ENCODE measurements at regions not wholly inside any gene's neighbourhood (a gene's known extent, or its start where the extent isn't known, plus 50 kb on each side); places are given as distances from the start of the nearest gene placed in this dataset.

DNA sequence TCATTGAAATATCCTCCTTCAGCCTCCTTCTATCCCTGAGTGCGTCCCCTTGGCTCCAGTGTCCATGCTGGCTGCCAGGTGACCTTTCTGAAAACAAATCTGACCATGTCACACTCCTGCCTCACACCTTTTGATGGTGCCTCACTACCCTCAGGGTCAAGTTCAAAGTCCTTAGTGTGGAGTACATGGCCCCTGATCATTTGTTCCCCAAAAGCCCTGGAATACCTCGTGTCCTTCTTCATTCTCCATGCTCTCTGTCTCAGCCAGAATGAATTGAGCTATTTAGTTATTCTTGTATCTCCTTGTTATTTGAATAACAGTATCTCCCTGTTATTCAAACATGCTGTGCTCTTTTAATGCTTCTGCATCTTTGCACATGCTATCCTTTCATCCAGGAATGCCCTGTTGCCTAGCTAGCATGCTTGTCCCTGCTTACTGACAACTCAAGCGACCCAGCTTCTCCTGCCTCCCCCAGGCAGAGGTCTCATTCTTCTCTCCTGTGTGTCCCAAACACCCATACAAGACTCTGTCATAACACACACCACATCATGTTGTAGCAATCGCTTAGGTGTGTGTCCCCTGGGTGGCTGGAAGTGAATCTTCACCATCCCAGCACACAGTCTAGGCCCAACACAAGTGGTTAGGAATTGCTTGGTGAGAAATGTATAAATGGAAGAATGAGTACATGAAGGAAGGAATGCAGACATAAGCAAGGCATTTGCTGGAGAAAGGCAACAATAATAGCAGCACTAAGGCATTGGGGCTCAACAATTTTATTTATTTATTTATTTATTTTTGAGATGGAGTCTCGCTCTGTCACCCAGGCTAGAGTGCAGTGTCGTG is 144.0 kb downstream of the DDX1 start:
- FAIRE-seq = no peak

- FAIRE-seq = no peak
Measured at GRCh38 chr2:15736396-15737180, 144.9 kb downstream of the DDX1 start.

DNA sequence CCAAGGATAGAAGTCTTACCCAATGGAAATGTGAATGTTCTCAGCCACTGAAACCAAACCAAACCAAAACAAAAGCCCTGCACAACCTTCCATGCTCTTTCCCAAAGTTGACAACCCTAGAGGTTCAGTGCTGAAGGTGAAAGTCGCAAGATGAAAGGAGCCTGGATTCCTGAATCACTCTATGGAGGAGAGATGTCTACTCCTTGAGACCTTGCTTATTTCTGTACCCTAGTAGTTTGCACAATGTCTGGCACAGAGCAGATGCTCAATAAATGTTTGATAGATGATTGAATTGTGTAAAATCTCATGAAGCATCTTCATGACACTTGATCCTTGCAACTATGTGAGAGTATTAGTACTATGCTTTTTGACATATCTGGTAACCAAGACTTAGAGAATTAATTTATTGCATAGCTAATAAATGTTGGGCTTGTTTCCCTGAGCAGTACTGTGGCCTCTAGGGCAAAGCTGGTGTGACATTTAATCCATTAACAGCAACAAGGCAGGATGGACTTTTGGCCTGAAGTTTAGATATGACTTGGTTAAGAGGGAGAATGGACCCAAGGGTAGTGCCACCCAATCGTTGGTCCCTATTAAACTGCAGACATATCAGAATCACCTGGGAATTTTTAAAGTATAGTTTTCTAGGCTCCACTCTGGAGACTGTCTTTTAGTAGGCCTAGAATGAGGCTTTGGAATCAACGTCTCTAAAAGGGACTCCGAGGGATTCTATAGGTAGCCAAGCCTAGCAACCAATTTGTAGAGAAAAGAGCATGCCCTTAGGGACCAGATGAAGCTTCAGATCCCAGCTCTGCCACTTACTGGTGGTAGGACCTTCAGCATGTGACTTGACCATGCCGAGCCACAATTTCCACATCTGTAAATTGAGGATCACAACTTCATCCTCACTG is 145.9 kb downstream of the DDX1 start:
- no peak for FAIRE-seq

- no peak for FAIRE-seq
Measured at GRCh38 chr2:15738225-15738546, 146.5 kb downstream of the DDX1 start.

DNA sequence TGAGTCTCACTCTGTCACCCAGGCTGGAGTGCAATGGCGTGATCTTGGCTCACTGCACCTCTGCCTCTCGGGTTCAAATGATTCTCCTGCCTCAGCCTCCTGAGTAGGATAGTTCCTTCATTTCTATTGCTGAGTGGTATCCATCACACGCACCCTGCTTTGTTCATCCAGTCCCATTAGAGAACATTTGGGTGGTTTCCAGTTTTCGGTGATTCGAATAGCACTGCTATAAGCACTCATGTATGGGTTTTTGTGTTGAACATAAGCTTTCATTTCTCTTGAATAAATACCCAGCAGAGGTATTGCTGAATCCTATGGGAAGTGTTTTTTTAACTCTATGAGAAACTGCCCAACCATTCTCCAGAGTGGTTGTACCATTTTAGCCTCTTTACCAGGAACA is 147.3 kb downstream of the DDX1 start:
- no peak for FAIRE-seq

DNA sequence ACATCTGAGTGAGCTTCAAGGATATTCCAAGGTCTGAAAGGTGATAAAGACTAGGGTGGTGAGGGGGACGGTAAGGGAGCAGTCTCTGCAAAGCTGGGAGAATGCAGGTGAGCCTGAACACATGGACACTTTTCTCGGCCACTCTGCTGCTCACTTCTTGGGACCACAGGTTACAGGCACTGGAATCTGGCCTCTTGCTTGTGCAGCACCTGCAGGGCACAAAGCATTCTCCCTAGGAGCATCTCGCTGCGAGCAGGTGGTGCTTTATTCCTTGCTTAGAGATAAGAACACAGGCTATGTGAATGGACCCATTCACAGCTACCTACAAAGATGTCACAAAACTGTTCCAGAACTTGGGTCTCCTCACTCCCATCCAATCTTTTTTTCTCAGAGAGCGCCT is 153.2 kb downstream of the DDX1 start:
- FAIRE-seq = no peak

DNA sequence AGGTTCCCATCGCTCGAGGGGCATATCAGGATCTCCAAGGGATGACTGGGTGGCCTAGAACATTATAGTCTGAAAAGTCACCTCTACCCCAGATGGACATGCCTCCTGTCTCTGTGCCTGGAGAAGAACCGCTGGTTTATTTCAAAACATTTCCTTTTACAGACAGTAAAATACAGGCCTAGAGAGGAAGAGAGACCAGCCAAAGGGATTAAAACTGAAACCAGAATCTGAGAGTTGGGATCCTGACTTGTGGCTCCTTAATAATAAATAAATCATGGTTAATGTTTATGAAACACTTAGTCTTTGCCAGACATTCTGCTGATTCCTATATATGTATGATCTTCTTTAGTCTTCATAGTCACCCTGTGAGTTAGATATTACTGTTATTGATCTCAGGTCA is 153.7 kb downstream of the DDX1 start:
- FAIRE-seq = no peak

DNA sequence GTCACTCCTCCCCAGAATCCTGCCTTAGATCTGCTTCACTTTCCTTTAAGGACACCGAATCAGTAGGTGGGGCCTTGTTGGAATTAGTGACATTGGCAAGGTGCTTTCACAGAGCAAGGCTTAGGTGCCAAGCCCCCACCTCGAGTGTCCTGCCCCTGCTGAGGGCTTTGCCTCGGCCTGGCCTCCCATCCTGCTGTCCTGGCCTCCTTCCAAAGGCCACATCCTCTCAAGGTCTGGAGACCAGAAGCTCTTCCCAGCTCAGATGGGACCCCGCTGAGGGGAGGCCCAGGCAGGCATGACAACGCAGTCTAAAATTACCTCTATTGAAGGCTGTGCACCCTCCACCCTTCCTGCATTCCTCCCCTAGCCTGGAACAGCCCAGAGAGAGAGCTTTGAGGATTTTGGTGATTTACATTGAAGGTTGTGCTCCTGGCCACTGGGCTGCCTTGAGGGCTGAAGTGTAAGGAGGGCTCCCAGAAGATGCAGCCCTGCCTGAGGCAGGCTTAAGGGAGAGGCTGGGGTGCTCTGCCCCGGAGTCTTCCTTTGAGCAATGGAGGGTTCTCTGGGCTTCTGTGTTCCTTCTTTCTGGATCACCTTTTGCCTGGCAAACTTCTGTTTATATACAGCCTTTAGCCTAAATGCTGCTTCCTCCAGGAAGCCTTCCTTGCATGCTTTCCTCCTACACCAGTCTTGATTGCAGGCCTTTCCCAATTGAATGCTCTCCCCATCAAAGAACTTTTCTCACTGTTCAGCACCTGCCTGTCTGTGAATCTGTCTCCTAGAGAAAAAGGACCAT is 154.4 kb downstream of the DDX1 start:
- FAIRE-seq = no peak

- no peak for FAIRE-seq
Measured at GRCh38 chr2:15746703-15747550, 155.3 kb downstream of the DDX1 start.

DNA sequence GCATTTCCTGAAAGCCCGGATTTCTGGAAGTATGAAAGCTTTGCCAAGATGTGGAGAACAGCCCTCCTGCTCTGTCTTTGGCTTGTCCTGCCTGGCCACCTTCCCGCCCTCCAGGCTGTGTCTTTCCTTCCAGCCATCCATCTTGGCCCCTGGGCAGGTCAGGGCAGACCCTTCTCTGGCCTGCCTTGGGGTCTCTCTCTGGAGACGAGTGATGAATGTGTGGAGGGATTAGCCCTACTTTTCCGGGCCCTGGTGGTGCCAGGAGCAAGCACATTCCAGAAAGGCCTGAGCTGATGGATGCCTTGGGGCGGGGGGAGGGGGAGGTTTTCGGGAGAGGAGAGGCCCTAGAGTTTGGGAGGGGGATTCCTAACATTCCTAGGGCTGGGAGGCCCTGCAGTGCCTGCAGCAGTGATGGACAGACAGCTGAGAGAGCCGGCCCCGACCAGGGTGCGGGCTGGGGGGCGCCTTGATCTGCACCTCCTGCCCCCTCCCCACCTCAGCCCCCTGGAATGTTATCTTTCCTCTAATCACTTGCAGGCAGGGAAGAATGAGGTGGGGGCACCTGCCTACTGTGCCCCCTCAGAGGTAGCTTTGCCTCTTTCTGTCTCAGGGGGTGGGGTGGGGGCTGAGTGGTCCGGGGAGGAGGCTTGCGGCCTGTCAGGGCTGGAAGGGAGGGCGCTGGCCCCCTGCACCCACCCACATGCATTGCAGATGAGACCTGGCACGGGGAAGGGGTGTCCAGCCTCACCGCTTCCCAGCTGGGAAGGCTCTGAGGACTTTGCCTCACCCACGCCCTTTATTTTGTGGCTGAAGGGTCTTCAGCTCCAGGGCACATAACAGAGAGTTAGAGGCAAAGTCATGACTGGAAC is 156.2 kb downstream of the DDX1 start:
- no peak for FAIRE-seq

- no peak for FAIRE-seq
Measured at GRCh38 chr2:15748736-15749323, 157.2 kb downstream of the DDX1 start.

DNA sequence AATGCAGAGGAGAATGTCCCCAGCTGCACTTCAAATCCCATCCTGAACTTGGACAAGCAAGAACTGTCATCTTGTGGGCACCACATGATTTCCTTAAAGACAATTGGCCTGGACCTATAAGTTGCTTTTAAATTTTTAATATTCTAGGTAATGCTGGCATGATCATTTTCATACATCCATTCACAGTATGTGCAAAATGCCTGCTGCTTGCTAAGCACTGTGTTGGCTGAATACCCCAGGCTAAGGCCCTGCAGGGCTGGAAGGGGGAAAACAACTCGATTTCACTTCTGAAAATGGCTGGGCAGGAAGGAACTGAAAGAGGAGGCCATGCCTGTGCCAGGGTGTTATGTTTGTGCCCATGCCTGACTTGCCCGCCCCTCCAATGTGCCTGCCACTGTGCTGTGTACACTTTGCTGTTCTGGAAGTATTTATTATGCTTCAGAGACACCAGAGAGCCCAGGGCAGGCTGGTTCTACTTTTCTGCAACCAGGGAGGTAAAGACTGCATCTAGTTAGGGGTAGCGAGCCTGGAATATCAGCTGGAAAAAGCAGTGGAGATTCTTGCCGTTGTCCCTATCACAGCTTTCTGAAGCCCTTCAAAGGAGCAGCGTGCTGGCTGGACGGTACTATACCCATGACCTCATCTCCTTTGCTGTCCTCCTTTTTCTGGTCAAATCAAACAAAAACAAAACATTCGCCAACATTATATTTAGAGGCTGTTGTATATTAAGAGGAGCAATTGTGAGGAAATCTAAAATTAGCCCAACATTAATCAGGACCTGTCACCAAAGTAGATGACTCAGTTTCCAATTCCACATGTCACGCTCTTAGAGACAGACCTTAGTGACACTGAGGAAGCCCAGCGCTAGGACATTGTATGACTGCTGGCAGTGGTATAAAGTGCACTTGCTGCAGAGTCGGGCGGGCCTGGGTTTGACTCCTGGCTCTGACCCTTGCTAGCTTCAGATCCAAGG is 158.1 kb downstream of the DDX1 start:
- no peak for FAIRE-seq

DNA sequence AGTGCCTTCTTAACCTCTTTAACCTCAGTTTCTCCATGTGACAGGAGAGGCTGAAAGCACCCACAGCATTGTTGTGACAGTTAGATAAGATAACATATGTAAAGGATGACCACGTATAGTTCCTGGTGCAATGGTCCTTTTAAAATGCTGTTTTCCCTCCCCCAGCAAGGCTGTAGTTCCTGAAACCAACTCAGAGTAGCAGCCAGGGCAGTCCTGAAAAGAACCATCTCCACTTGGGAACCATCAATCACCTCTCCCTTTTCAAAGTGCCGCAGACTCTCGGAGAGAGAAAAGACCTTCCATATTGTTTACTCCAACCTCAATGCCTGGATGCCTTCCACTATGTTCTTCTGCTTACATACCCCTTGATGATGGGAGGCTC is 158.8 kb downstream of the DDX1 start:
- no peak for FAIRE-seq

GRCh38 chr2:15750822-15751329 is 159.2 kb downstream of the DDX1 start:
- FAIRE-seq = no peak

- FAIRE-seq = no peak
Measured at GRCh38 chr2:15751477-15751876, 159.8 kb downstream of the DDX1 start.

DNA sequence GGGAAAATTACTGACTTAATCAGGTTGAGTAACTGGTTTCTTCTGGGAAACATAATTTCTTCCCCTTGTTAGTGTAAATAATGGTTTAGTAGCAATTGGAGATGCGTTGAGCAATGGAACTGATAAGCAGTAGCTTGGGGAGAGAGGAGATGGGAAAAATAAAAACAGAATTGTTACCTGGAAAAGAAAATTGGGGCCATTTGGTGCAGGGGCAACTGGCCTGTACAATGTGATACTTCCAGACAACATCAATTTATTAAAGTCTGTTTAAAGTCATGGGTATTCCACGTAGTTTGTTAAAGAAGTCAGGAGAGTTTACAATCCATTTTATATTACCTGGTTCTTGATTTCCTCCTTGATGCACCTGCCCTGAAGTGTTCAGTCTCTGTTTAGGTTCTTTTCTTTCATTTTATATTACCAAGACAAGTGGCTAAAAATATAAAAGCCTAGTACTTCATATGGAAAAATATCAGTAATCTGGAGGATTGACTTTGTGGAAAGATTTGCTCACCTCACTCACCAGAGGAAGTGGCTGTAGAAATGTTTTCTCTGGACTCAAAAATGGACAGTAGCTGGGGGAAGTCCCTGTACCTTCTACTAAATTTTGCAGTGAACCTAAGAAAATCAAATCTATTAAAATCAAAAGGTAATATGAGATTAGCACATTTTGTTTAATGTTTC is 161.0 kb downstream of the DDX1 start:
- no peak for FAIRE-seq

DNA sequence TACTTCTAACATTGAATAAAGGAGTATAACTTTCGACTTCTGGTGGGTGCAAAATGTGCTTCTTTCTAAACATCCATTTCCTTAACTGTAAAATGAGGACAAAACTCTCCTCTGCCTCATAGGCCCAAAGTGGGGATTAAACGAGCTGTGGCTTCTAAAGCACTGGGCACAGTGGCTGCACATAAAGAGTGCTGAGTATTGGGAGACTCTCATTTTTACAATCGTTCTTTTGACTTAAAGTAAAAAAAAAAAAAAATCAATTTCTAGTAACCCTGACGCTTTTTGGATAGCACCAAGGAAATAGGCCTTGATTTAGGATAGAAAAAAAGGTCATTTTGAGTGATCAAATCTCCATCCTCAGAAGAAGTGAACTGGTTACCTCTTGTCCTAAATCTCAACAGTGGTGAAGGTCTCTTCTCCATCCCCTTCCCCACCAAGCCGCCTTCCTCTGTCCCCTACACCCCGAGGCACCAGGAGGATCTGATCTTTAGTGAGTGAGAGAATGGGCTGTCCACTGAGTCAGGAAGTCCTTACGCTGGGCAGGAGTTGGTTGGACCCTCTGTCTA is 161.6 kb downstream of the DDX1 start:
- FAIRE-seq = no peak
